OCI-LY7 (cell line): ENCODE measurements at regions not wholly inside any gene's neighbourhood (a gene's known extent, or its start where the extent isn't known, plus 50 kb on each side); places are given as distances from the start of the nearest gene placed in this dataset.

Experiments used
- CTCF ChIP-seq: fragments of 200-600 bp; sonication (generic); conservative IDR thresholded peaks from 2 replicates; pipeline ENCODE4 v1.5.1; 2014; ENCODE audit warnings: mild to moderate bottlenecking, antibody characterized with exemption, low read length, moderate library complexity, mixed read lengths
- EZH2phosphoT487 ChIP-seq: fragments of 200-600 bp; sonication (generic); IDR thresholded peaks from 2 replicates; pipeline ENCODE4 v1.6.1; 2018; ENCODE audit warnings: low read depth, borderline replicate concordance, mild to moderate bottlenecking, mixed run types, antibody characterized with exemption, low read length, moderate library complexity, mixed read lengths

- TF ChIP-seq CTCF (no peak), EZH2phosphoT487 (no peak)
These were observed 89.6 kb downstream of the FAM43A start for GRCh38 chr3:194775266-194775665.
